Activated CD4-positive, alpha-beta T cell treated with anti-CD3 and anti-CD28 coated beads, Interleukin-2, amount 50 U/mL, for 16 hours (primary cell): ENCODE measurements at regions not wholly inside any gene's neighbourhood (a gene's known extent, or its start where the extent isn't known, plus 50 kb on each side); places are given as distances from the start of the nearest gene placed in this dataset.
"Not testable (repeated sequence)": the region's sequence is repeated elsewhere in the genome, so short reads cannot be mapped to it uniquely, and the experiment has no call there.

Experiments used
- DNase-seq: peaks from one replicate; pipeline ENCODE4 v3.0.0-alpha.2; 2020

GRCh38 chr11:134864233-134864967, 452.4 kb upstream of the B3GAT1 start:
- no peak for DNase-seq

DNA sequence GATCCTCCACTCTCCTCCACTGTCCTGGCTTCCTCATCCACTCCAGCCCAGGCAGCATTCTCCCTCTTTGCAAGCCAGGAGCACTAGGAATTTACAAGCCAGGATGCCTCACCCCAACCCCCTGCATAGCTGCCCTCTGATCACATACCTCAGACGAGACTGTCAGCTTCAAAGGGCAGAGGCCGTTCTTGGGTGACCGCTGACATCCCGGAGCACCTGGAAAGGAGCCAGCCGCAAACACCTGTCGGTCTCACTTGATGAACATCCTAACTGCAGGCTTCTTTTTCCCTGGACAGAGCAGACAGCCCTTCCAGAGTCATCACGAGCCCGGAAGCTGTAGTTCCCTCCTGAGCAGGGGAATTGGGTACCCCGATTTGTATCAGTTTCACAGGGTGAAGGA, 451.3 kb upstream of the B3GAT1 start:
- DNase-seq, result no peak

- DNase-seq, result no peak
Observed at GRCh38 chr11:134862587-134863195, 450.6 kb upstream of the B3GAT1 start.

GRCh38 chr11:134862105-134862502, 450.1 kb upstream of the B3GAT1 start:
- DNase-seq, result no peak

DNA sequence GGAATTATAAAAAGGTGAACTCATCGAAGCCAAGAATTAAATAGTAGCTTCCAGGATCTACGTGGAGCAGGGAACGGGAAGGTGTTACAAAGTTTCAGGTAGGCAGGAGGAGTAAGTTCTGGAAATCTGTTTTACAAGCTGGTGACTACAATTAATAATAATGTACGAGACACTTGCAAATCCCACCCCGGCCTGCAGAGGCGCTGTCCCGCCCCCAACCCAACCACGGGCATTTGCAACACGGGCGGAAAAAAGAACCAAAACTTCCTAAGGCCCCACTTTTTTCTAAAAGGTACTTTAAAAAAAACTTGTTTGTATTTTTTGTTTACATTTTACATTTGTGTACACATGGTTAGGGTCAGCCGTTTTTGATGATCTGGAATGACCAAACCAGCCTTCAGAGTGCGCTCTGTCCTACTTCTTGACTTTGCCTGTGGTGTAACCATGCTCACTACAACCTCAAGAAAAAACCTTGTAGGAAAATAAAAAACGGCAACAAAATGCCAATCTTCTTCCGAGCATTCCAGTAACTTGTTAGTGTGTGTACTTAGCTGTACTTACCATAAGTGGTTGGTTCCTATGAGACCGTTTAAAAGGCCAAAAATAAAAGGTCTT, 449.6 kb upstream of the B3GAT1 start:
- no peak for DNase-seq

GRCh38 chr11:134858783-134859480, 446.9 kb upstream of the B3GAT1 start:
- no peak for DNase-seq

DNA sequence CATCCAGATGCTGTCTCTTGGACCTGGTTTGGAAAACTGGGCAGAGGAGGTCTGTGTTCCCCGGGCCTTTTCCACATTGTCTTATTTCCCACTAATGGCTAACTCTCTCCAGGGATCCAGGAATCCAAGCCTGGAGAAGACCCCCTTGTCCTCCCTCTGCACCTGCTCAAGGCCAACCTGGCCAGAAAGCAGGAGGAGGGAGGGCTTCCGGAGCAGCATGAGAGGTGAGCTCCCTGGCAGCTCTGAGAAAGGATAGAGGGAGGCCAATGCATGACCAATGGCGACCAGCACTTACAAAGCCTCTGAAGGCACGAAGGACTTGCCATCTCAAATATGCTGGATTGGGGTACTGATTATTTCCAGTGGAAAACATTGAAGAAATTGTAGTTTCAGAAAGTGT, 445.0 kb upstream of the B3GAT1 start:
- DNase-seq, result no peak

DNA sequence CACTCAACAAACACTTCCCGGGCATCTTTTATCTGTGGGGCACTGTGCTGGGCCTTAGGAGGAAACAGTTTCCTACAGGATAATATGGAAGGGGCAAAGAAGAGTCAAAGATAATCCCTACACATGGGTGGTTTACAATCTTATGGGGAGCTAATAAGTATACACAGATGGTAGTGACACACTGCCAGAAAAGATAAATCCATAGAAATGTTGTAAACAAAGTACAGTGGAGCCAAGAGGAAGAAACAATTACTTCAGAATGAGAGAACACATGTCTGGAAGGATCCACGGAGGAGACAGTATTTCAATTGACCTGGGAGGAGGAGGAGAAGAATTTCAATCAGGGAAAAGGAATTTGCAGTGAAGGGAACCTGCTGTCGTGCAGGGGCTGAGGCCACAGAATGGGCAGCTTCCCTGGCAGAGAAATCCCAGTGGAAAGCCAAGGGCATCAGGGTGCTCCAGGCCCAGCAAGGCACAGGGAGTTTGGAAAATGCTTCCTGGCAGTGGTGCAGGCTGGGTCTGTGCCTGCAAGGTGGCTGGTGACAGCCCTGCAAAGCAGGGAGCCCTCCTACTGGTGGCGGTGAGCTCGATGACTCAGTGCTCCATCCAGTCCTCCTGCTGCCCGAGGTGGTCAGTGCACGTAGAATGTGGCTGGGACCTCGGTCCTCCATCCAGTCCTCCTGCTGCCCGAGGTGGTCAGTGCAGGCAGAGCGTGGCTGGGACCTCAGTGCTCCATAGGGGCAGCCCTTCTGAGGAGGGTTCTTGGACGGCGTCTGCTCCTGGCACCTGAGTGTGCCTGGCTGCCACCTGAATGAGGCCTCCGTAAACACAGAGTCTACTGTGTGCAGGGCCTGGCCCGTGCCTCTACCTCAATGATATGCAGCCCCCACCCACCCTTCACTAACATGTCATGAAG, 444.3 kb upstream of the B3GAT1 start:
- DNase-seq, result no peak

DNA sequence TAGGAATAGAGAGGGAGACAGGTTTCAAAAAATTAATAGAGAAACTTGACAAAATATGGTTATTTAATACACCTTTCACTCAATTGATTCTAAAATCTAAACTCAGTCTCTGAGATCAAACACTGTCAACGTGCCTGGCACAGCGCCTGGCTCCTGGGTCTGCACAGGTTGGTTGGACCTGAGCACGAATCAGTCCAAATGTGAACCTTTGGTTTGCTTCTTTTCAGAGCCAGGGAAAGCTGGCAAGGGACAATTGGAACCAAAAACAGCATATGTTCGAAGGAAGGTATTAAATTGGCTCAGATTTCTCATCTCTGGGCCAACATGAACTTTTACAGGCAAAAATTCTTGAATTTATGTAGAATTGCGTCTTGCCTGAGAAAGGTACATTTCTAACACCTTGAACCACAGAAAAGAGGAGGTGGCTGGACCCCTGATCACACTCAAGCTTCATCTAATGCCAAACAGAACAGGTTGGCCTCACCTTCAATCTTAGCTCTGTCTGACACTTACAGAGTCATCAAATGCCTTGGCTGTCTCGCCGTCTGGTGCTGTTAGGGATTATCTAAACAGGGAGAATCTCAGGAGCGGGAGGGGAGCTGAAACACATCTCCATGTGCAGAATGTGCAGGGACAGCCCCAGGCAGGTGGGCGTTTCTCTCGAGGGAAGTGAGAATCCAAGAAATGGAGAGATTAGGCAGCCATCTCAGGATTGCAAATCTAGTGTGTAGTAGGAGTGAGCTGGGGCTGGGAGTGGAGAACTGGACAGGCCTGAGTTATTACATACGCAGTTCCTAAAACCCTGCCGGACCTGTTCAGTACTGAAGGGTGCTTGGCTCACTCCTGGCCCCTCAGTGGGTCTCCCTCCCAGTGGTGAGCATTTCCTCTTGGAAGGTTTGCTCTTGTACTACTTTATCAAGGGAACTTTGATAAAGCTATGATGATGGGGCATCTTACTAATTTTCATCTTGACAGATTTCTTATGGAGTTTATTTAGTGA, 442.2 kb upstream of the B3GAT1 start:
- no peak for DNase-seq

- not testable (repeated sequence) for DNase-seq
Observed at GRCh38 chr11:134851503-134852224, 439.6 kb upstream of the B3GAT1 start.

DNA sequence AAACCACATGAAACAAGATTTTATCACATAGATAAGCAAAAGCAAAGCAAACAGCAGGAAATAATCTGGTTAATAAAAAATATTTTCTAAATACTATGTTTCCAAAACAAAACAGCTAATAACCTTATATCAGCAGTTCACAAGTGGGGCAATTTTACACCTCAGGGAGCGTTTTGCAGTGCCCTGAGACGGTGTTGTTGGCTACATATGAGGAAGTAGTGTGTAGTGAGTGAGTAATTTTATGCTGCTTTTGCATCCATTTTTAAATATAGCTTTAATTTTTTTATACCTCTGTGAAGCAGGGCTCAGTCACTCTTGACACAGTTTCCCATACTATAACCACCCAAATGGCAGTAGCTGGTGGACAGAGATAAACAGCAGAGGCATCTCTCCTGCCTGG, 438.5 kb upstream of the B3GAT1 start:
- no peak for DNase-seq

GRCh38 chr11:134849833-134850232, 437.8 kb upstream of the B3GAT1 start:
- DNase-seq, result no peak

GRCh38 chr11:134847083-134847715, 435.2 kb upstream of the B3GAT1 start:
- no peak for DNase-seq

- no peak for DNase-seq
Observed at GRCh38 chr11:134846328-134847082, 434.5 kb upstream of the B3GAT1 start.

DNA sequence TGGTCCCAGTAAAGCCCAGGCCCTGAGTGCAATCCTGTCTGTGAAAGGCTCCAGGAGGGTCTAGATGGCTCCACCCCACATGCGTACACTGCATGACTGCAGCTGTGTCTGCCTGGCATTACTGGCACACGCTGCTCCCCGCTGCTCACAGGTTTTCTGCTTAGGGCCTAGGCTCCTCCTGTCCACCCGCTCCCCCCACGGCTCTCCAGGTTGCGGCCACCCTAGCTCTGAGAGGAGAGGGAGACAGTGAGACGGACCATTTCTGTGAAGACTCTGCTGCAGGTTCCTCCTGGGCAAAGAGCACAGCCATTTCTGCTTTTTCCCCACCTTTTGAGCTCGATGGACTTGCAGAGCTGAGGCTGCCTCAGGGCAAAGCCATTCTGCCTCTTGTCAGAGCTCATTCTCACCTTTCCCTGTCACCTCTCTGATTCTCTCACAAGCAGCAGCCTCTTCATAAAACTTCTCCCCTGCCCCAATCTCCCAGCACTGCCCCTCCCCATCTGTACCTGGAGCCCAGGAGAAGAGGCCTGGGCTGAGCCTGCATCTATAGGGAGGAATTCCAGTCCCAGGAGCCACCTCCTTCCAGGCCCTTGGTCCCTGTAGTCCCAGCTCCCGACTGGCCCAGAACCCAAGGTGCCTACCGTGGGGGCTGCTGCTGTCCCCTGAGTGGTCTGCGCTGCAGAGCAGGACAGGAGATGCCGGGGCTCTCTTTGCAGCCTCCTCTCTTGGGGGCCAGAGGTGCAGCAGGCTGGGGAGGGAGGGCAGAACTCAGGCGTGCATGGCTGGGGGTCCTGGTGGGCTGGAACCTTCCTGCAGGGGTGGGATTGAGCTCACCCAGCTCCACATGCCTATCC, 433.7 kb upstream of the B3GAT1 start:
- DNase-seq, result no peak

GRCh38 chr11:134844838-134845237, 432.8 kb upstream of the B3GAT1 start:
- DNase-seq, result no peak

DNA sequence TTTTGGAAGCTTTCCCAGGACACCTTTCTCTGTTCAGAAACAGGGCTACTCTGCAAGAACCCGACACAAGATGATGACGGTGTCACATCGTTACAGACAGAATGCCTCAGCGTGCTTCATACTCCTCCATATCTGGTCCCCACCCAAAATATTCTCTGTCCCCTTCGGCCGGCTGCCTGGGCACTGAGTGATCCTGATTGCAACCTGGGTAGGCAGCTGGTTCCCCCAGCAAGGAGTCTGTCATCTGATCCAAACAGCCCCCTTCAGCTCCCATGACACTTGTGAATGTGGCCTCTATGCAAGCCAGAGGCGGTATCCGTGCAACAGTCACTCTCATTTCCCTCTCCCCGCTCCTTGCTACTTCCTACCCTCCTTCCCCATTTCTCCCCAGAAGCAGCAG, 431.7 kb upstream of the B3GAT1 start:
- DNase-seq, result no peak

DNA sequence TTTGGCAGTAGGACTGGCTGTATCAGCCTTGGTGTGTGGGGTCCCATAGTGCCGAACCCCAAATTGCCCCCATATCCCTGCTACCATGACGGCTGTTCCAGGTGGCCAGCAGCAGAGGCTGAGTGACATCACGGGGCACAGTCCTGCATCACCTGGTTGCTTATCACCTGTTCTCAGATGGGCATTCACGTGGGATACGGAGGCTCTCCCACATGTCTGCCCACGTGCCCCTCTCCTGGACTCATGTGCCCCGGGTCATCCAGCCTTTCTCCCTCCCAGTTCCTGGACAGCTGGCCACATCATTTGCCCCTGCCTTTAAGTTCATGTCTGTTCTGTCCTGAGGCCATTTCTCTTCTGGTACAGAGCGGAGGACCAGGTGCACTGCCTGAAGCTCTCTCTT, 431.0 kb upstream of the B3GAT1 start:
- no peak for DNase-seq
